ENCODE measurements at regions not wholly inside any gene's neighbourhood (a gene's known extent, or its start where the extent isn't known, plus 50 kb on each side); places are given as distances from the start of the nearest gene placed in this dataset.

DNA sequence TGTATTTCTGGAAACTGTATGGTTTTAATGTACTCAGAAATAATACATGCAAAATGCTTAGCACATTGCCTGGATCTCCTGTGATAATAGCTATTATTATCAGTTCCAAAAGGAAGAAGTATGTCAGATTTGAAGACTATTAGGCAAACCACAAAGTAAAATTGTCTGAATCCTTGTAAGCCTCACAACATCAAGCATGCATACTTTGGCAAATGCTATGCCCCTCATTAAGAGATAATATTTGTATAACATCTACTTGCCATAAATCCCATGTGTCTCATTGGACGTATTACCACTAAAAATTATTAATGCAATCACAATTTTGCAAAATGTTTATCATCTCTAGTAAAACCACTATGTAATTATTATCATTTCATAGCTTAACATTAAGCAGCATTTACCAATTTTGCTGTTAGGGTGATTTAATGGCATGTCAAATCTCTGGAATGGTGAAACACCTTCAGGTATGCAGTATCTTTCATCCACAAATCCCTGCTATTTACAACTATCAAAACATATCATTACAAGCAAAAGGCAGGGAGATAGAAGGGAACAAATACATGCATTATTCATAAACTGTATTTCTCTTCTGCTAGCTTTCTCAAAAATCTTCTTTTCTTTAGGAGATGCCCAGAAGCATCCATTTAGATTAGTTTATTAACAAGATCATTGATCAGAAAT, 974.6 kb upstream of the RAG2 start:
- in situ Hi-C loops (cut with HindIII; ENCODE audit: low sequenced_read_pairs): no loop called here

DNA sequence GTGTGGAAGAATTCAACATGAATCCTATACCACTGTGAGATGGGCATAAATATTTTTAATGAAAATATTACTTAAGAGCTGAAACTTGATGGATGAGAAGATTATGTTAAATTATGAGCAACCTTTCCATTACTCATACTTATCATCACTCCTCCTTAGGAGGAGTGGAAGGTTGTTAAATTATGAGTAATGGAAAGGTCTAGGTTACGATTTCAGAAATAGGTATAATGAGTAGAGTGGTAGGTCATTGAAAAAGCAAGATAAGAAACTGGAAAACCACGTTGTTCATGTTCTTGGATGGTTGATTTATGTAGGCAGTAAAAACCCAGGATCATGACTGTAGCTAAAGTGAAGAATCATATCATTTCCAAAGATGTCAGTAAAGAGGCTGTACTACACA, 973.2 kb upstream of the RAG2 start:
- in situ Hi-C loops (cut with HindIII; ENCODE audit: low sequenced_read_pairs): no loop called here

DNA sequence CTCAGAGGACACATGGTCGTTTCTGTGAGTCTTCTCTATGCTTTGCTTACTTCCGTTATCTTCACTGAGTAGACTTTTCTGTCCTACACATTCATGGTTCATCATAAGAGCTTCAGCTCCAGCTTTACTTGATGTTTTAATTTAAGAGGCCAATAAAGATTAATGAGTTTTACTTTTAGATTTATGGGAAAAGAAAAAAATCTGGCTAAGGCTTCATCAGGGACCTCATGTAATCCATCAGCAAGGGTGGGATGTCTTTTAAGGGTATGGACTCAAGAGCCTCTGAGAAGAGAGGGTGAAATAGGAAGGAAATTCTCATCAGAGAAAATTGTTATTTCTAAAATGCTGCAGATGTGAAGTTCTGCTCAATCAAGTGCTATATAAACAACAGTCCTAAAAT, 963.0 kb upstream of the RAG2 start:
- in situ Hi-C loops (cut with HindIII; ENCODE audit: low sequenced_read_pairs): no loop called here

DNA sequence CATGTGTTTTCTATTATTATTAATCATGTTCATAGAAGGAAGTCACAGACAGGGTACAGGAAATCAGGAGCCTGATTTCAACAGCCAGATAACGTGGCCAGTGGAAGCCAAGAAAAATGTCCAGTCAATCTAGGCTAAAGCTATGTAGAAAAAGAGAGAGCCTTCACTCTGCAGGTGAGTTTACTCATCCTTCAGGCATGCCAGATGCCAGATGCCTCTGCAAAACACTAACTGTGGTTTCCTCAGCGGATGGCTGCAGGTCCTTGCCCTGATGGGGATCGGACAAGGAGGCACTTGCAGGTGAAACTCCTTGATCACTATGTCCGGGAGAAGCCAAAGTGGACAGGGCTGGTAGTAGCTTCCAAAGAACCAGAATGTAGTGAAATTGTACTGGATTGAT, 962.3 kb upstream of the RAG2 start:
- in situ Hi-C loops (cut with HindIII; ENCODE audit: low sequenced_read_pairs): no loop called here

DNA sequence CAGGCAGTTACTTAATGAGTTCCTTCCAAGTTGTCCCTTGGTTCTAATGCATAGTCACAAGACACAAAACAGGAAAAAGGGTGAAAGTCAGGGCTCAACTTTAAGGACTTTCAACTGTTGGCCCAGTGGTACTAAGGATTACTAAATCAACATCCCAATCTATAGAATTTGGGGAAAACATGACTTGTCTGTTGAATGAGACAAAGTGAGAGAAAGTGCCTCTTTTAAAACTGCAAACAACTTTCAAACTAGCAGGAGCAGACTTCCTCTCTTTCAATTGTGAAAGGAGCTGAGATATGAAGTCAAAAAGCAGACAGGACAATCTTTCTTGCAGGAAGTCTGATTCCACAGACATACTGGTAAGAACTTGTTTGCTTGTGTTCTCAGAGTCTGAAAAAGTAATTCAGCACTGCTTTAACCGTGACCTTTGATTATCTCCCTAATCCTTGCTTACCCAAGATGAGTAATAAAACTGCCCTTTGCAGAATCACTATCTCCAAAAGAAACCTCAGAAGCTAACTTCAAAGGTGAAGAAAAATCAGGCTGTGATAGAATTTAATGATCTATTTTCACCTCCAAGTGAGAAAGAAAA, 960.7 kb upstream of the RAG2 start:
- in situ Hi-C loops (cut with HindIII; ENCODE audit: low sequenced_read_pairs): no loop called here

DNA sequence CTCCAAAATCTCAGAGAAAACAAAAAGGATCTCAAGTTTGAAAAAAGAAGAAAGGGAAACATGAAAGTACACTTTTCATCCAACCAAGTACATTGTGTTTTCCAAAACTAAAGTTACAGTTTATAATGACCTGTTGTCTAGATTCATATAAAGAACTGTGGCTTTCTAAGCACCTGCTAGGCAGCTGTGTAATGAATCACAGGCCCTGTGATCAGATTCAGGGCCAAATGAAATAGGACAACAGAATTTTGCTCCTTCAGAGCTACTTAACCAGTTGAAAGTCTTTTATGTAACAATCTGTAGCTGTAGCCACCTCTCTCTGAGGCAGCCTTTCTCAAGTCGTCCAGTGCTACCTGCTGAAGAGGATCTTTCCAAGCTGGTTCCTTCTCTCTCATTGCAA, 960.0 kb upstream of the RAG2 start:
- in situ Hi-C loops (cut with HindIII; ENCODE audit: low sequenced_read_pairs): no loop called here

DNA sequence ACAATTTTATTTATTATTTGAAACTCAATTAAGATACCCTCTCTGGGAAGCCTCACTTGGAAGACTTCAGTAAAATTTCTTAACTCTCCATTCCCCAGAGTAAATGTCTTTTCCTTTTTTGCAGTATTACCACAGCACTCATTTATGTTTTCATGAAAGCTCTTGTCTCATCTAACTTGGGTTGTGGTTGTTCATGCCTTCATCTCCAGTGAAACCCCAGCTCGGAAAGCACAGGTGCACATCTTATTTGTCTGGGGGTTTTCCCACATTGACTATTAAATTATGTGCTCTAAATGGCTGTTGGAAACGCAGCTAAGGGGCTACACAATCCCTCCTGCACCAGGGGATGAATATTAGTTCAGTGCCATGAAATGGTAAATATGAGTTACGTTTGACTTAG, 954.2 kb upstream of the RAG2 start:
- in situ Hi-C loops (cut with HindIII; ENCODE audit: low sequenced_read_pairs): no loop called here

DNA sequence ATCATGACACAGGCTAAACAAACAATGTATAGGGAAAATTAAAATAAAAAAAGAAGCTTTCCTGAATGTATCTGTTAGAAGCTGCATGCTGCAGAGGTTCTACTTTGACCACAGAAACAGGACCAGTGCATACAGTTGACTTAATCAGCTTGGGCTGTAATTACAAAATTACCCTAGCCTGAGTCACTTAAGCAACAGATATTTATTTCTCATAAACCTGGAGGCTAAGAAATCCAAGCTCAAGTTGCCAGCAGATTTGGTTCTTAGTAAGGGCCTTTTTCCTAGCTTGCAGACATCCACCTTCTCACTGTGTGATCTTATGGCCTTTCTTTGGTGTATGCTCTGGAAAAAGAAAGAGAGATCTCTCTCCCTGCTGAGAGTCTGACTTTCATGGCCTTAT, 946.5 kb upstream of the RAG2 start:
- in situ Hi-C loops (cut with HindIII; ENCODE audit: low sequenced_read_pairs): no loop called here

DNA sequence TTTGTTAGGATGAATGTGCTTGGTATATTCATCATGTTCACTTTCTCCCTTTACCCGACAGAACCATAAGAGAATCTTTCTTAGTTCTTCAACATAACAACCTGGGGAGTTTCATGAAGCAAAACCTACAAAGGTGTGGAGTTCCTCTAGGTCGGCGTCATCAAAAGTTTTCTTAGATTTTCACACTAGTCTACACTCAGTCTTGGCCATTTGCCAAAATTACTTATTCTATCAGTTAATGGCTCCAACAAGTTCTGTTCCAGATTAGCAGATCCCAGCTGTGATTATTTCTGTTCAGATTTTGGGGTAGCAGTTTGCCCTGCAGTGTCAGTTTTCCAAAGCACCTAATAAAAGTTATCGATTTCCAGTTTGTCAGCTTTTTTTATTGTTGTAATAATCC, 935.8 kb upstream of the RAG2 start:
- in situ Hi-C loops (cut with HindIII; ENCODE audit: low sequenced_read_pairs): no loop called here

DNA sequence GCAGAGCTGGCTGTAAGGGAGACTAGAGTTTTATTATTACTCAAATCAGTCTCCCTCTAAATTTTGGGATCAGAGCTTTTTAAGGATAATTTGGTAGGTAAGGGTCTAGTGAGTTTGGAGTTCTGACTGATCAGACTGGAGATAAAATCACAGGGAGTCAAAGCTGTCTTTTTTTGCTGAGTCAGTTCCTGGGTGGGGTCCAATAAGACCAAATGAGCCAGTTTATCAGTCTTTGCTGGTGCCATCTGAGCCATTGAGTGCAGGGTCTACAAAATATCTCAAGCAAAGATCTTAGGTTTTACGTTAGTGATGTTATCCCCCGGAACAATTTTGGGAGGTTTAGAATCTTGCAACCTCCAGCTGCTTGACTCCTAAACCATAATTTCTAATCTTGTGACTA, 935.1 kb upstream of the RAG2 start:
- in situ Hi-C loops (cut with HindIII; ENCODE audit: low sequenced_read_pairs): no loop called here

DNA sequence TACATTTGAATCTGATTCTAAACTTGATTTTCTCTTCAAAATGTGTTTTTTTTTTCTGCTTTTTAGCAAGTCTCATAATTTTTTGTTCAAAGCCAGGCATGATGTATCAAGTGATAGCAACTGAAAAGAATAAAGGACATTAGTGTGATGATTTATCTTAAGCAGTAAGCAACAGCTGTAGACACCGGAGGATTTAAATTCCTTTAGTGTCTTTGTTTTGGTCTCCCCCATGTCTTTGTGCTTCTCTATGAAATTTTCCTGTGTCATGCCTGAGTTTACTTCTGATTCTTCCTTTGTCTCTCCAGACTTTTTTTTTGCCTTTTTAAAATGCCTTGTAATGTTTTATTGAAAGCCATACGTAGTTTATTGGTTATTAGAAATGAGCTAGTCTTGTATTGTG, 934.2 kb upstream of the RAG2 start:
- in situ Hi-C loops (cut with HindIII; ENCODE audit: low sequenced_read_pairs): no loop called here

DNA sequence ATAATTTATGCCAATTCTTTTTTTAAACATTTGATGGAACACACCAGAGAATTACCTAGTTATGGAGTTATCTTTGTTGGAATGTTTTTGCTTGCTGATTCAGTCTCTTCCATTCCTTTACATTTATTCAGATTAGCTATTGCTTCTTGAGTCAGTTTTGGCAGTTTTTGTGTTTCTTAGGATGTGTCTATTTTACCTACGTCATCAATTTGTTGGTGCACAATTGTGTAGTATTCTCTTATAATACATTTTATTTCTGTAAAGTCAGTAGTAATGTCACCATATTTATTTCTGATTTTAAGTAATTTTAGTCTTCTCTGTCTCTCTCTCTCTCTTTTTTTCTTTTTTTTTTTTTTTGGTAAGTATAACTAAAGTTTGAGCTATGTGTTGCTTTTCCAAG, 929.5 kb upstream of the RAG2 start:
- in situ Hi-C loops (cut with HindIII; ENCODE audit: low sequenced_read_pairs): no loop called here

DNA sequence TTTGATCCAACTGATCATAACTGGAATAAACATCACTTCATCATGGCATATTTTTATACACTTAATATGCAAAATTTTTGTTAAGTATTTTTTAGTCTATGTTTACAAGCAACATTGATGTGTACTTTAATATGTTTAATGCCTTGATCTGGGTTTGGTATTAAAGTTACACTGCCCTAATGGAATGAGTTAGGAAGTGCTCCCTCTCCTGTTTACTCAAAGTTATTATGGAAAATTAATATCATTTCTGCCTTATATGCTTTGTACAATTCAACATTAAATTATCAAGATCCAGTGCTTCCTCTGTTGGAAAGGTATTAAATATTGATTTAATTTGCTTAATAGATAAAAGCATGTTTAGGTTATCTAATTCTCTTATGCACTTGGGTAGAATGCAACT, 927.3 kb upstream of the RAG2 start:
- in situ Hi-C loops (cut with HindIII; ENCODE audit: low sequenced_read_pairs): no loop called here

DNA sequence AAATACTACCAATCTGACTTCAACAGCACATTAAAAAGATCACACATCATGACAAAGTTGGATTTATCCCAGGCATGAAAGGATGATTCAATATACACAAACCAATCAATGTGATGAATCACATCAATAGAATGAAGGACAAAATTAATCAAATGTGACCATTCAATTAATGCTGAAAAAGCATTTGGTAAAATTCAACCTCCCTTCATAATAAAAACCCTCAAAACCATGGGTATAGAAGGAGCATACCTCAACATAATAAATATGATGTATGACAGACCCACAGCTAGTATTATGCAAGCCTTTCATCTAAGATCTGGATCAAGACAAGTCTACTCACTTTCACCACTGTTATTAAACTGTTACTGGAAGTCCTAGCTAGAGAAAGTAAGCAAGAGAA, 921.7 kb upstream of the RAG2 start:
- in situ Hi-C loops (cut with HindIII; ENCODE audit: low sequenced_read_pairs): no loop called here

DNA sequence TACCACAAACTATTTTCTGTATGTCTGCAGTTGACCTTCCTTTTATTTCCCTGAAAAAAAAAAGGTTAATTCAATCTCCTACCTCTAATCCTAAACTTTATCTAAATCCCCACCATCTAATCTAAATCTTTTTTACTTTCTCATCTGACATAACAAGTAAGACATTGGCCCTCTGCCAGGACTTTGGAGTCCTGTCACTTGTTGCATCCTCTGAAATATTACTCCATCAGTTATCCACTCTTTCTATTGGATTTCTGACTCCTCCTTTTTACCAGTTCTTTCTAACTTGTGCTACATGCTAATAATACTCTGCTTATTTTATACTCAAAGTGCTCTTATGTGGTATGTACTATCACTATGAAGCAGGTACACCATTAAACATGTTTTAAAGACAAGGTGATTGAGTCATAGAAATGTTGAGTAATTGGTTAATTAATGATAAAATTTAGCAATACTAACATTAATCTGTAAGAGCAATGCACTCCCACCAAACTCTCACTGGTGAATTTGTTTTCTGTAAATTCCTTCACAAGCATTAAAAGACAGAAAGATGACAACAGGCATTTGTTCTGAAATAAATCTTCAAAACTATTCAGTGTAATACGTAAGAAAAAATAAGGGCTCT, 914.2 kb upstream of the RAG2 start:
- in situ Hi-C loops (cut with HindIII; ENCODE audit: low sequenced_read_pairs): no loop called here

DNA sequence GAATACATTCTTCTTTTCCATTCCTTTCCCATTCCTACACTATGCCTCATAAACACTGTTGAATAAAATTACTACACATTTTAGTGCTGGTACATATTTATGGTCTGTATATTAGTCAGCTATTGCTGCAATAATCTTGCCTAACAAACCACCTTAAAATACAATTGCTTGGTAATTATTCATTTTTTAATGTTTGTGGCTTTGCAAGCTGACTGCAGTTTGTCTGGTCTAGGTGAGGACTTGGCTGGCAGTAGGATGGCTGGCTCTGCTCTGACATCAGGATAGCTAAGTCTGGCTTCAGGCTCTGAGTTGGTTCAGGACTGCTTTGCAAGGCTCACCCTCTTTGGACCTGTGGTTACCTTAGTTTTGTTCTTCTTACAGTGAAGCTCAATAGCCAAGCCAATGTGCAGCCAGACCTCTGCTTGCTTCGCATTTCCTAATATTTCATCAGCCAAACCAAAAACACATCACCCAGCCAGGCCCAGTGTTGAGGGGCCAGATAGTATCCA, 913.4 kb upstream of the RAG2 start:
- in situ Hi-C loops (cut with HindIII; ENCODE audit: low sequenced_read_pairs): no loop called here

DNA sequence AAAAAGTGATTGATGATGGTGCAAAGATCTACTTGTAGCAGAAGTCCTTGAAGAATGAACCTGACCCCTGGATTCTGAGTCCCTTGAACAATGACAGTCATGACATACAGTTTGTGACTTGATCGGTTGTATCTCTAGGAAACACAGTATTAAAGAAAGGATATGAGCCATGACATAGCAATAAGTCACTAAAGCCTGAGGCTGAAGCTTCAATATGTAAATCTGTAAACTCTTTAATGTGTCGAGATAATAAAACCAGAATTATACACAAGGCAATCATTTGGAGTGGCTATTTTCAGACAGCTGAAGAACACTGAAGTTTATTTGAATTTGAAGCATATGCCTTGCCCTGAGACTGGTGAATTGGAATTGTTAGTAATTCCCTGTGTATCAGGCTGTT, 911.5 kb upstream of the RAG2 start:
- in situ Hi-C loops (cut with HindIII; ENCODE audit: low sequenced_read_pairs): no loop called here

DNA sequence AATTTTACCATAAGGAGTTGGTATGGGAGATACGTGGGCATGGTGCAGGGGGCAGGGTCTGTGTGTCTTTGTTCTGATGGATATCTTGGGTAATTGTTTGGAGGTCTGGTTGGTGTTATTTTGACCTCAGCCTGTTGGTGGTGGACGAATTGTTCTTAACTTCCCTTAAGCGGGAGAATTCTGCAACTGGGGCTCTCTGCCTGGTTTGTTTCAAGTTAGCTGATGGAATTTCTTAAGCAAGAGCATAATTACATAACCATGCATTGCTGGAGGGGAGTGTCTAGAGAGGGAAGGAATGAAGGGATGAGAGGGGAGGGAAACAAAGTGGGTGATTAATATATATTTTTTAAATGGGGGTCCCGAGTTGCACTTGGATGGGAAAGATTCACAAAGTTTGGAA, 908.5 kb upstream of the RAG2 start:
- in situ Hi-C loops (cut with HindIII; ENCODE audit: low sequenced_read_pairs): no loop called here

DNA sequence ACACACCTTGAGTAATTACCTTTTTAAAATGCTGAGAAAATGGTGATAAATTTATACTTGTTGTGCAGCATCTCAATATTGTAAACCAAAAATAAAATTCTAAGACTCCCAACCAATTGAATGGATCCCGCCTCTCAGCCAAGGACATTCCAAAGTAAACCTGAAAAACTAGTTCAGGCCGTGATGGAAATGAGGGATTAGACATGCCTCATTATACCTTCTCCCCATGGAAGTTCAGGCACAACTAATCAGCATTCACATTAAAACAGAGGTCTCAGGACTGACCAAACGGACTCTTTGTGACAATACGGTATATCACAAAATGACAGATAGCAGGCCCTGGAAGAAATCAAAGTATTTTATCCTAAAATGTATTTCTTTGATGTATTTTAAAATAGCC, 907.4 kb upstream of the RAG2 start:
- in situ Hi-C loops (cut with HindIII; ENCODE audit: low sequenced_read_pairs): no loop called here

DNA sequence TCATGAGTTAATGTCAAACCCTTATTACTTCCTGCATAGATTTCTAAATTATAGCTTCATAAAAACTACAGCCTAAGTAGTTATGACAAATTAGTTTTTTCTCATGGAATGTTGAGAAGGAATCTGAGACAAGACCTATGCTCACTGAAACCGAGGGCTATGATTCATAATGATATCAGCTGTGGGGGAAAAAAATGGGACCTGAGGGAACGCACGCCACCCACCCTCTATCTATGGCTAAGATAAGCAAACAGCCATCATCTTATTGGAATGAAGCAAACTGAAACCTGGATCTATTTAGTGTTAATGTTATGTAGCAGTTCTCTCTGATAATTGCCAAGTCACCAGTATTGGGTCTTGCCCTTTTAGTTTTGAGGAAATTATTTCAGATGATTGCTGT, 906.9 kb upstream of the RAG2 start:
- in situ Hi-C loops (cut with HindIII; ENCODE audit: low sequenced_read_pairs): no loop called here

DNA sequence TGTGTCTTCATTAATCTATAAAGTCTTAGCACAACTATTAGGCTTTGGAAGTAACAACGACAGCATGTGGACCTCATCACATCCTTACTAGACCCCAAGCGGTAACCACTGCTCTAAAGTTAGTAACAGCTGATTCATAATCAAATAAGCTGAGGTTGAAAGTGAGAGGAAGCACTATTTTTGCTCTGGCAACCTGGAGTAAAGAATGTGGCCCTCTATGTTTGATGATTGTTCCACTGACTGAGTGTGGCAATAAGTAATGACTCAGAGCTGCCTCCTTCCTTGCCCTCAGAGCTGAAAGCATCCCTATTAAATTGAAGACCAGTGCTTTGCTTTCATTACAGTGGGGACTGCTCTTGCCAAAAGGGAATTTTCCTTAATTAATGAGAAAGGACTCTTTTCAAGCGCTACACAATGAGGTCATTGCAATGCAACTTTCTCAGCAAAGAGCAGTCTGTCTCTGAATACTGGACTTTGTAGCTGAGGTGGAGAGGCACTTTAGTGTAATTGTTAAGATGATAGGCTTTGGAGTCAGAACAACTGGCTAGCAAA, 906.1 kb upstream of the RAG2 start:
- in situ Hi-C loops (cut with HindIII; ENCODE audit: low sequenced_read_pairs): no loop called here

DNA sequence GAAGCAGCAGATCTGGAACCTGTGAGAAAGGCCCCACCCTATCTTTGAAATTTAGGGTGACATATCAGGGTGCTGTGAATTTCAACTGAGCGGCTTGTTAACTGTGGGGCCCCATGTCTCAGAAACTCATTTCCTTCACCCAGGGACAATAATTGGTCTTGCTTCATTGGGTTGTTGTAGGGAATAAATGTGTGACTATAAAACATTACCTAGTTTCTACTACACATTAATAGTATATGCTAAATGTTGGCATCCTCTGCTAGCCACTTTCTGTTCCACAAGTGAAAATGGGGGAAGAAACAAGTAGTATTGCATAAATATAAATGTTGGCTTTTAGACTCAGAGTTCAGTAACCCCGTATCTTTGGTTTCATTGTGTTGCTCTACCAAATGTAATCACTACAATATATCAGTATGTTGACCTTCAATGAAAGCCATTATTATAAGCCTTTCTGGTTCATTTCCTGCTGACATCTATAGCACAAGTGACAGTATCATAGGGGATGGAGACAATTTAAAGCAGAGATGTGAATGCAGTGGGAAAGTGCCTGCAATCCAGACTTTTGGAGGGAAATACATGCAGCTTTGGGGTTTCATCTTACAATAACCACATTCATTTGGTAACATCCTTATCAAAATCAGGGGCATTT, 905.5 kb upstream of the RAG2 start:
- in situ Hi-C loops (cut with HindIII; ENCODE audit: low sequenced_read_pairs): no loop called here

Data from endothelial cell of hepatic sinusoid (primary cell).